ENCODE measurements at regions not wholly inside any gene's neighbourhood (a gene's known extent, or its start where the extent isn't known, plus 50 kb on each side); places are given as distances from the start of the nearest gene placed in this dataset.

DNA sequence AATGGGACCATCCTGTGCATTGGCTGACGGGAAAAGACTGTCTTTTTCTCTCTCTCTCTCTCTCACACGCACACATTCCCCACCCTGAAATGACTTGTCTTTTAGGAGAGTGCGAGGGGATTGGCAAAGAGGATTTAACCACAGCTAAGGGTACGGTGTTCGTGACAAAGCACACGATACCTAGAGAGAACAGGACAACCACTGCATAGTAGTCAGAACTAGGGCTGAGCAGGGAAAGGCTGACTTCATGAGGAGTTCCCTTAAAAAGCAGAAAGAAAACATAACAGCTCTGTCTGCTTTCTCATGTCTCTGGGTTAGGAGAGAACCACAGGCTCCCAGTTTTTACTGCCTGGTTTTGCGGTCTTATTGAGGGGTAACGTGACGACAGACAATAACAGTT lies 742.8 kb upstream of the SOX9 start:
- DNase-seq, result no peak

DNA sequence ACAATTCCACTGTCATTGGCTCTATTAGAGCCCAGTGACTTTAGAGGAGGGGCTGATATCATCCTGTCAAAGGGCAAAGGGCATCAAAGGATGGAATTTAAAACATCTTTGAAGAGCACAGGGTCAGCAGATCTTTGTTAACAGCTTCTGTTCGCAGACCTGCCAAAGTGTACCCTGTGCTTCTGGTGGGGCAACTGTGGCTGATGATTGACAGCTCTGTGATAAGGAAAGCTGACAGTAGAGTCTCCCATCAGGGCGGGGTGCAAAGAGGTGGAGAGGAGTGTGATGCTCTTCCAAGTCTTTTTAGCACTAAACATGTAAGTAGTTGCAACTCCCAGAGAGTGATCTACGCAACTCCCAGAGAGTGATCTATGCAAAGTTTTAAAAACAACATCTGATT lies 742.1 kb upstream of the SOX9 start:
- no peak for DNase-seq

DNA sequence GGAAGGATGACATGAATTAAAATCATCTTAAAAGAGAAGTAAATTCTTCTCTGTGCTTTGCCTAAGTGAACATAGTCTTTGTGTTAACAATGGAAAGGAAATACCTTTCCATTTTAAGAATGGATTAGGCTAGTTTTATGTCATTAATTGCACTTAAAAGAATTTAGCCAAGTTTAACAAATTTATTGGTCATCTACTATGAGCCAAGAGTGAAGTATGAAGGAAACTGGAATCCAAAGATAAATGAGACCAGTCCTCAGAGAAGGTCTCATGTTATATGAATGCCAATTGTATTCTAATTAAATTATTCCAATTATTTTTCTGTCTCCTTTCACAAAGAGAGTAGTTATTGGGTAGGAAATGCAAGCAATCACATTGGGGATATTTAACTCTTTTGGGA lies 741.3 kb upstream of the SOX9 start:
- no peak for DNase-seq

DNA sequence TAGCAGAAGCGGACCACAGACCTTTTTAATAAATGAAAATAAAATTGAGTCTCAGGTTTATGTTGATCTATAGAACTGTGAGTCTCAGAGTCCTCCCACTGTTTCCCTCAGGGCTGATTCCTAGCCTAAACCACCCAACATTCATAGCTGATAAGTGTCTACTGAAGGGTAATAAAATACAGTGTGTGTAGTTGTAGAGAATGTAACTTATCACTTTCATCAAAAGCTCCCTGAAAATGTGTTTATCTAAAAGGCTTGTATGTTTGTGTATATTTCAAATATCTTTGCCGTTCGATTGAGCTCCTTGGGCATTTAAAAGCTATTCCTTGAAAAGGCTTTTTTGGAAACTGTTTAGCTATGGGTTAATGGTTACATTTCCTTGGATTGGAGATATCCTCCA lies 740.3 kb upstream of the SOX9 start:
- no peak for DNase-seq

DNA sequence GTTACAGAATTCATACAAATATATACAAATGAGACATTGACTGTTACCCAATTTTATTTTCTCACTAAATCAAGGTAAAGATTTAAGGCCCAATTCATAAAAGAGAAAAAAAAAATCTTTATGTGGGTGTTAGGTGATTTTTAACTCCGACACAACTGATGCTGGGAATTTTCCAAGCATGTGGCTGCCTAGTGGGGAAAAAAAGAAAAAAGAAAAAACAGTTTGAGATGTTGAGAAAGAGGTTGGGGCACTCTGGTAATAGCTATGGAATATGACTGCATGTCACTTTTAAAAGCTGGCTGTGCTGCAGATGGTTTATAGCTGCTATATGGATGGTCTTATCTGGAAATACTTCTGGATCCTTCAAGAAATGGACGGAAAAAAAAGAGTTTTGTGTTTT lies 739.9 kb upstream of the SOX9 start:
- no peak for DNase-seq

DNA sequence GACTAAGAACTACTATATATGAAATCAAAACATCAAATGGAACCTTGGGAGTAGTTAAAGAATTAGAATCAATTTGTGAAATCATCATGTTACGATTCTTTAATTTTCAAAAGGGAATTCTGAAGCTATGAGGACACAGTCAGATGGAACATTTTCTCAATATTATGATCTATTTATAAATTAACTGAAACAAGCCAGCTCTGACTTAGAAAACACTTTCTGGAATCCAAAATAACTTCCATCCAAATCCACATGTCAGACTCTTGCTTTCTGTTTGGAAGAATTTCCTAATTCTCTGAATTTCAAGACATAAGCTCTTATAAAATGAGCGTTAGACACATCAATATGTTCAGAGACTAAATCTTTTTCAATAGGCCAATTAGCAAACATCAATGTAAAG lies 737.7 kb upstream of the SOX9 start:
- no peak for DNase-seq

DNA sequence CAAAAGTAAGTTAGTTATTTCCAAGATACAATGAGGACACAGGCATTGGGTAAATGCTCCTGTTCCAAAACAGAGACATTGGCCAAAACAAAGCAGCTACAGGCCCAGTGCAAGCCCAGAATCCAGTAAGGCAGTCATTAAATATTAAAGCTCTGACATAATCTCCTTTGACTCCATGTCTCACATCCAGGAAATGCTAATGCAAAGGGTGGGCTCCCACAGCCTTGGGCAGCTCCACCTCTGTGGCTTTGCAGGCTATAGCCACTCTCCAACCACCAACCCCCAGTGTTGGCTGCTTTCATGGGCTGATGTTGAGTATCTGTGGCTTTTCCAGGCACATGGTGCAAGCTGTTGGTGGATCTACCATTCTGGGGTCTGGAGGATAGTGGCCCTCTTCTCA lies 733.4 kb upstream of the SOX9 start:
- no peak for DNase-seq

DNA sequence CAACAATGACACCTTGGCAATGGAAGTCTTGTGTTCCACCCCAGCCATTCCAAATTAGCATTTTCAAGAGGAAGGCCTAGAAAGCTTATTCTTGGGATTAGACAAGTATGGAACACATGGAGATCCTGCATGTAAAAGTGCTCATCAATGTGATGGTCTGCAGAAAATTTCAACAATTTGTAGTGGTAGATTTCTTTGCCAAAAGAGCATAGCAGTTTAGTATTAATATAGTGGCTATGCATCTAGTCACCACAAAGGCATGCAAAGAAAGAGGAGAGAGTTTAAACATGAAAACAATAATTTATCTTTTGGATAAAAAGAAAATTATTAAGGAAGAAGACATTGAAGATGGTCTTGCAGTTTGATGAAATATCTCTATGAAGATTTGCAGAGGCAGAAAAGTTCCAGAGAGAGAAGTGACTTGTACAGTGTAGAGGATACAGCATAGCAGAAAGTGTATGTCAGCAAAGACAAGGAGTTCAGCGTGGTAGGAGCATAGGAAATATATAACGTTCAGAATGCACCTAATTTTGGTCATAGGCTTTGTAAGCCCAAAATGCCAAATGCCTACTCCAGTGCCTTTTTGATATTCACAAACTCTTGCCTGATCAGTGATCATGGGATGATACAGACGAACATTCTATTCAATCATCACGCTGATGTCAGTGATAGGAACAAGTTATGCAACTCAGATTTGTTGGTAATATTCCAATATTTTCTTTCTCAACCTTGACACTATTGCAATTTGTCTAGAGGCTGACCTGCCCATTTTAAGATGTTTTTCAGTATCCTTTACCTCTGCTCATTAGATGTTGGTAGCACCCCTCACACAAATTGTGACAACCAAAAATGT lies 727.9 kb upstream of the SOX9 start:
- DNase-seq, result no peak

DNA sequence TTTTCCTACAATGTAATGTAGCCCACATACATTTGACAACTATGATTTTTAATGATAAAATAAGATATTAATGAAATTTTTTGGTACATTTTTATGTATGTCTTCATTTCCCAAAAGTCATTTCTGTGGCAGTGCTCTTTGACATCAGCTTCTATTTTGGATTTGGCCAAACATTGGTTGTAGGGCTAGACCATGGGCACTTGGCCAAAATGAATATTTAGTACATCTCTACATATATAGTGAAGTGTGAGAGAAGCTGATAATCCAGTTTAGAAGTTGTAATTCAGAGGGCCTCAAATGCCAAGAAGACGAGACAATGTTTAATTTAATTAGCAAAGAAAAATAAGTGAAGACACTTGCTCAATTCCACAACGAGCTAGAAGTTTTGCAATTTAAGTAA lies 724.9 kb upstream of the SOX9 start:
- no peak for DNase-seq

DNA sequence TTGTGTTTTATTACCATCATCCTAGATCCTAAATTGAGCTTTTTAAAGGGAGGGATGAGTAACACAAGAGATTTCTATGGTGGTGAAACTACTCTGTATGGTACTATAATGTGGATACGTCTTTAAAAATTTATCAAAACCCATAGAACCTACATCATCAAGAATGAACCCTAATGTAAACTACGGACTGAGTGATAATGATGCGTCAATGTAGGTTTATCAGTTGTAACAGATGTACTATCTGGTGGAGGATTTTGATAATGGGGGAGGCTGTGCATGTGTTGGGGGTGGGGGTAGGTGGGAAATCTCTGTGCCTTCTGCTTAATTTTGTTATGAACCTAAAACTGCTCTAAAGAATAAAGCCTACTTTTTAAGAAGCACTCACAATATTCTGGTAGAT lies 724.1 kb upstream of the SOX9 start:
- no peak for DNase-seq

DNA sequence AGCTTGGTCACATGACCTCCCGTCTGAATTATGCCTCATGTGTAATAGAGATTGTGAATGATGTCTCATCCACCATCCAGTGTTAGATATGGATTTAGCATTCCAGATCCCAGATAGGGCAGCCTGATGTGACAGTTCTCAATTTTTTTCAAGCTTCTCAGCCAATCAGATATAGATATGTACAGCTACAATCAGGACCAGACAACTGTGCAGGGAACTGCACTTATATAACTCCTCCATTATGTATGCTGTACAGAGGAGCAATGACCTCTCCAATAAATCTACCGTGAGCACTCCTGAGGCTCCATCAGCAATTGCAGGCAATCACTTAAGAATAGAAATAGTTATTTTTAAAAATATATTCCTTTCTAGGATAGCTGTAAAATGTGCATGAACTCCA lies 722.8 kb upstream of the SOX9 start:
- DNase-seq, result no peak

DNA sequence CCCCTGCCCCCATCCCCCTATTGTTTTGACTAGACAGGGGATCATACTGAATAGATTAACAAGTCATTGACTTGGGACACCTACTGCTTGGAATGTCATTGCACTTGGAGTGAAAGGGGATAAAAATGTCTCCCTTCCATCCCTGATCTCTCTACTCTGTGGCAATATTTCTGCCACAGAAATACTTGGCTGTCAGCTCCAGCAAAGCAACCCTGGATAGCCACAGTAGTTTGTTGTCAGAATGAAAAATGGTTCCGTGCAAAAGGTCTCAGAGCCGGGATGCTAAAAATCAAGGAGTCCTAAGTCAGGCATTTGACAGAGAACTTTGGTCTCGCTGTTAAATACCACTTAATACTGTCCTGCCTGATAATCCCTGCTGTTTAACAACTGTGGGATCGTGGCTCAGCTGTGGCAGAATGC lies 722.0 kb upstream of the SOX9 start:
- no peak for DNase-seq

DNA sequence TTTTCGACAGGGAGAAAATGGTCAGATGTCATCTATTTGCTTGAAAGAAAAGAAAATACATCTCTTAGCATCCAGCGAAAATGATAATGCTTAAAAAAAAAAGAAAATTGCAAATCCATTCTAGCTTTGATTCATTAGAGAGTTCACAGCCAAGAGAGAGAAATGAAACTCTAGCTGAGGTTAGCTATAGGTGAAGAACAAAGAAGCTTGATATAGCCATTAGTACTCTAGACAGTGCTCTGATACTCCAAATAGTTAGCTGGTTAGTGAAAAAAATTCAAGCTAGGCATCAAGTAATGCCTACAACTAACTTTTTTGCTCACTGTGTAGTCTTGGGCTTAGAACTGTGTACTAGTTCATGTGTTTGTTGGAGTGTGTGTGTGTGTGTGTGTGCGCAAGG lies 721.6 kb upstream of the SOX9 start:
- no peak for DNase-seq

DNA sequence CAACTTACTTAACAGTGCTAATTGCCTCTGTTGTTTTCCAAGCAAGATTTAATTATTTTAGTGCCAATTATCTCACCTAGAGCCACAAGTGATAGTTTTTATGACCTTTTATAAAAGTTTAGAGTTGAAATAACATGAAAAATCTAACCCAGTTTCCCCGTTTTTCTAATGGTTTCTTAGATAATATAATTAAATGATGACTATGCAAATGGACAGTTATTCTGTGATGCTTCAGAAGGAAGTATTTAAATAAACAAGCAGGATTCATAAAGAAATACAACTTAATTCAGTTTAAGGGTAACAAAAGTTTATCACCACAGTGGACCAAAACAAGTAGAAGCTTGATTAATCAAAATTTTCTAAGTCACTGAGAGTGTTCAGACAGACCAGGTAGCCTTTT lies 721.2 kb upstream of the SOX9 start:
- no peak for DNase-seq

DNA sequence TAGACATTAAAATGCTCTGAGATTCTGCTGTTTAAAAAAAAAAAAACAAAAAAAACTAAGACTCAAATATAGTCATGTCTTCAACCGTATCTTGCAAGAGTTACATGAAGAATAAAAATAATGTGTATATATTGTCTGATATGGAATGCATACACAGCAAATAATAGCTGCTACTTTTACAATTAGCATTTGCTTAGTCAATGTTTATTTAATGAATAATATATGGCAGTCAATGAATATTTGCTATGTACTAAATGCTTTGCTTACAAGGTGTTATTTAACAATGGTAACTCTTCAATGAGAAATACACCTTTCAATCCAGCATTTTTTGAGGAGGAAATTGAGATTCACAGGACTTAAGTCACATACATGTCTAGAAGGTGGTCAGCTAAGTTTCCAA lies 718.8 kb upstream of the SOX9 start:
- DNase-seq, result no peak

DNA sequence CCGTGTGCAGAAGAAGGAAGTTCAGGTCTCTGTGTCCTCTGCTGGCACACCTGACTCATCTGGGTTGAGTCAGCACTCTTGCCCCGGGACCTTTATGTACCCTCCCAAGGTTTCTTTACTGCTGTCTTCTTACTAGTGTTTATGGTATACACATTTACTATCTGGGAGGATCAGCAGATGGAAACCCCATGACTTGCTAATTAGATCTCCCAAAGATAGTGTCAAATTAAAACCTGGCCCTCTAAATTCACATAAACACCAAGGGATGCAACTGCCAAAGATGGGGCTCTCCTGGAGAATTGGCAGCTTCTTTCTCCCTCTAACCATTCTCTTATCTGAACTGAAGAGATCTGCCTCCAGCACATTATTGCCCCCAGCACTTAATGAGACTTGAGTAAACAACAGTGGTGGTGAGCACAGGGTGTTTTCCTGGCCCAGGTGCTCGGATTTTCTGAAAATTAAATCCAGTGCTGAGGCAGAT lies 718.1 kb upstream of the SOX9 start:
- DNase-seq, result no peak

DNA sequence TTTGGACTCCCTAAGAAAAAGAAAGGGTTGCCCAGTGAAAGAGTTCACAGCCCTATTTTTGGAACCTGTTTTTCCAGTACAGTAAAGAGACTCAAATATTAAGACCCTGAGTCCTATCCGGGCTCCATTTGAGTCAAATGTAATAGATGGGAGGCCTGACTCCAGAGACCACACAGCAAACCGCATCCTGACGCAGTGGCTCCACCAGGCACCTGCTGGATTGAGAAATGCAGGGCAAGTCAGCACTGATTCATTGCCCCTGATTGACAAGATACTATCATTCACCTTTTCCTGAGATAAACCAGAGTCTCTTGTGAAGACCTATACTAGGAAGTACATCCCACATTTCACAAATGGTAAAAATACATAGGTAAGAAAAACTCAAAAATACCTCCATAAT lies 715.7 kb upstream of the SOX9 start:
- DNase-seq, result no peak

DNA sequence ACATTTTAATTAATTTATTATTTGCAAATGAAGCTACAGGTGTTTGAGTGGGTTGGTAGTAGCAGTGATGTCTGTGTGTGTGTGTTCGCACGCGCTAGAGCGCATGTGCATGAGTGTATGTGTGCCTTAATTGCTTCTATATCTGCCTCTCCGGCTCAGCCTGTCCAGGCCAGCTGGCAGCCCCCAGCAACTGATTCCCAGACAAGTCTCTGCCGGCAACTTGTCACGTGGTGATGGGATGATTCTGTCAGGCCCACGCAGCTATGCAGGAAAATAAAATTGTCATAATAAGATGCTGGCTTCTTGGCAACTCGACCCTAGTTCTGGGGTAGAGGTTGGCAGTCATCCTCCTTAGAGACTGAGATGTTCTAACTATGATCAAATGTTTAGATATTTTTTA lies 712.8 kb upstream of the SOX9 start:
- no peak for DNase-seq

DNA sequence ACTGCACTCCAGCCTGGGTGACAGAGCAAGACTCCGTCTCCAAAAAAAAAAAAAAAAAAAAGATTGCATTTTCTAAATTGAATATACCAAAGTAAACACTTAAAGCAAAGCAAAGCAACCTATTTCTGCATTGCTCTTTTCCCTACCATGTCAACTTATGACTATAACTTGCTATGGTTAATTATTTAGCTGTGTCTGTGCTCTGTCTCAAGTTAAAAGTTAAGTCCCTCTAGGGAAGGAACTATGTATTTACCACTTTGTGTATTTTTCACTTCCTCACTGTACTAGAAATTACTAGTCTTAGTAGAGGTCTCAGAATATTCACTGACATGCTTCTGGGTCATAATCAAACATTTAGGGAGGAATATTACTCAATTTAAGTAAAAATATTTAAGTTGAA lies 711.7 kb upstream of the SOX9 start:
- DNase-seq, result no peak

DNA sequence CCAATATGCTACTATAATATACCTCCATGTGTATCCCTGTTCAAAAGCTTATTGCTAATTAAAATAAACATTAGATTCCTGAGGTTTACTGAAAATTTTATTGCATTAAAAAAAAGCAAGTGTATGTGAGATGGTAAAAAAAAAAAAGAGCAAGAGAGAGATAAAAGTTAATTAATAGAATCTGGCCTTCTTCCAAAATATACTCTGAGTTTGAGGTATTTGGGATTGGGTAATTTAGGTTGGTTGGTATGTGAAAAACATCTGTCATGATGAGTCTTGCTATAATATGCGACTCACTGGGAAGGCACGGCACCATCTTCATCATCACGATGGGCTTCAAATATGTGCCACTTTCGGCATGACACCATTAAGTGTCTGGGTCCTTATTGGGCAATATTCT lies 711.1 kb upstream of the SOX9 start:
- no peak for DNase-seq

DNA sequence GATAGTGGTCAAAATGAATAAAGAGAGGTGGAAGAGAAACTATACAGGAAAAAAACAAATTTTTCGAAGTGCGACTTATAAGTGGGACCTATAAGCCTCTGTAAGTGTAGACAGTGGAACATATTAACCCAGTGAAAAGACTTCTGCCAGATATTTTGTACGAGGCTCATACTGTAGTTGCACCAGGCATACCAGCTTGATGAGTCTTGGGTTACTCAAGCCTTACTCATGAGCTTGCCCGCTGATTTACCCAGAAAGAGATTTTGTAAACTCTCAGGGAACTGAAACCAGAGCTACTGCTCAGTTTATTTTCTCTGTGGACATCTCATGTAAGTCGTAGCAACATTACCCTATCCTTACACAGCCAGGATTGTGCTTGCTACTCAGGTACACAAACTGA lies 708.0 kb upstream of the SOX9 start:
- DNase-seq, result no peak

DNA sequence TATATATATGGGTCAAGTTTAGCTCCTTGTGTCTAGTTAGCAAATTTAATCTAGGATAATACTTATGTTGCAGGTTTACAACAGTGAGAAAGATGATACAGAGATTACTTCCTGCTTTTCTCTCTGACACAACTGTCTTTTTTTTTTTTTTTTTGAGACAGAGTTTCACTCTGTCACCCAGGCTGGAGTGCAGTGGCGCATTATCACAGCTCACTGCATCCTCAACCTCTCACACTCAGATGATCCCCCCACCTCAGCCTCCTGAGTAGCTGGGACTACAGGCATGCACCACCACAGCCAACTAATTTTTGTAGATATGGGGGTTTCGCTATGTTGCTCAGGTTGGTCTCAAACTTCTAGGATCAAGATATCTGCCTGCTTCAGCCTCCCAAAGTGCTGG lies 706.9 kb upstream of the SOX9 start:
- DNase-seq, result no peak

DNA sequence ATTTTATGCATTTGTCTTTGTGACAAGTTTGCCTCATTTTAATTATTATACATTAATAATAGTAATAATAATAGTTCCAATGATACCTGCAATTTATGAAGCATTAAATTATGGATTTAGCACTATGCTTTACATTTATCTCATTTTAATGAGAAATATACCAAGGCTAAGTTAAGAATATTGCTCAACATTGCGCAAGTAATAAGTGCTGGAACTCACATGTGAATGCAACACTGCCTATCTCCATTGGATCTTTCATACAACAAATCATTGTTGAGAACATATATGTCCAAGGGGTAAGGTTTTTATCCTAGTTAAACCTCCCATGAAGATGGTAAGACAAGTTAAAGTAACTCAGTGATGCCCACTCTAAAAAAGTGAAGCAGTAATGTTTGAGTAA lies 703.7 kb upstream of the SOX9 start:
- no peak for DNase-seq

DNA sequence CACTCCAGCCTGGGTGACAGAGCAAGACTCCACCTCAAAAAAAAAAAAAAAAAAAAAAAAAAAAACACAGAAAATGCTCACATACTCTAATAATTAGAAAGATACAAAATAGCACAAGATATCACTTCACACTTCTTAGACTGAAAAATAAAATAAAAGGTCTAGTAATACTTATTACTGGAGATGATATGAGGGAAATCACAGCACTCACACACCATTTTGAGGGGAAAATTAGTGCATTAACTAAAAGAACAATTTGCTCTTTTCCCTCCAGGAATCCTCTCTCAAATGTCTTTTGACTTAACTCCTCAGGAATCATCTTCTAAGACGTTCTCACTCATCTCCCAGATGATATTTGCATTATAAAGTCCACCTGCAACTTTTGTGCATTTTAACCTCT lies 697.9 kb upstream of the SOX9 start:
- no peak for DNase-seq

DNA sequence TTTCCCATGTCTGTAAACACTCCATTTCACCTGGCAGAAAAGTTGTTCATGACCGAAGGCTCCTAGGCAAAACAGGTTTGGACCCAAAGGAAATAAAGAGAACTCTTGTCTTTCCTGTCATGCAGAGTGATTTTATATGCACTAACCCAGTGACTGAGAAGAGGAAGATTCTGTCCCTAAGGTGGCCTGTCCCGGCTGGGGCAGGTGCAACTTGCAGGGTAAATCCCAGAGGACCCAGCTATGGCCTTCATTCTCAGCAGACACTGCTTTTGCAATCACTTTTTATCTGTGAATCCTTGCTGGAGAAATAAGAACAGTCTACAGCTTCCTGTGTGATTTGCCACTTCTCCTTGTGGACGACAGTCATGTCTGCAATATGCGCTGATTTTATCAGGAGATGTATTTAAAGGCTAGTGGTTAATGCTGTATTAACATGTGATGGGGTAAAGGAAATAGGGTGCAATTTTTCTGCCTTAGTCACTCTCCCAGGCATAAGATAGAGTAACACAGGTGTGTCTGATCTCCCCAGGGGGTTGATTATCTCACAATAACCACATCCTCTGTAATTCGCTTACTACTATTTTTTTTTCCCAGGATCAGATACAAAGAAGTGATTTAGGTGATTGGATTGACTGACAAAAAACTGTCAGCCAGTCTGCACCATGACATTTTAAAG lies 696.8 kb upstream of the SOX9 start:
- no peak for DNase-seq
